HG03280 (cell line): ENCODE measurements at regions not wholly inside any gene's neighbourhood (a gene's known extent, or its start where the extent isn't known, plus 50 kb on each side); places are given as distances from the start of the nearest gene placed in this dataset.
A peak's percentile ranks its signal among the peaks of the same experiment; 100 is the strongest.
"Not testable (repeated sequence)": the region's sequence is repeated elsewhere in the genome, so short reads cannot be mapped to it uniquely, and the experiment has no call there.

ENCODE experiments used
- ATAC-seq: cut with Tn5 transposase; IDR thresholded peaks from one replicate; pipeline ENCODE4 v1.9.1; 2021; ENCODE audit warnings: mild to moderate bottlenecking, moderate library complexity; ENCODE audit not compliant: unreplicated experiment

GRCh38 chr4:105023668-105024055 is 123.0 kb upstream of the TET2 start:
- no peak for ATAC-seq

- no peak for ATAC-seq
Measured at GRCh38 chr4:105025263-105026017, 121.2 kb upstream of the TET2 start.

GRCh38 chr4:105036991-105037390 is 109.7 kb upstream of the TET2 start:
- no peak for ATAC-seq

GRCh38 chr4:105042451-105042850 is 104.2 kb upstream of the TET2 start:
- ATAC-seq = no peak

- ATAC-seq = no peak
Measured at GRCh38 chr4:105050896-105051295, 95.8 kb upstream of the TET2 start.

- no peak for ATAC-seq
Measured at GRCh38 chr4:105057370-105058105, 89.1 kb upstream of the TET2 start.

- ATAC-seq = no peak
Measured at GRCh38 chr4:105058177-105058812, 88.4 kb upstream of the TET2 start.

- peak; percentile 33 for ATAC-seq
Measured at GRCh38 chr4:105059337-105059736, 87.3 kb upstream of the TET2 start.

GRCh38 chr4:105060628-105061027 is 86.0 kb upstream of the TET2 start:
- peak; percentile 91 for ATAC-seq

- ATAC-seq = peak; percentile 38
Measured at GRCh38 chr4:105061136-105061696, 85.5 kb upstream of the TET2 start.

- no peak for ATAC-seq
Measured at GRCh38 chr4:105061731-105062130, 84.9 kb upstream of the TET2 start.

GRCh38 chr4:105066401-105066800 is 80.3 kb upstream of the TET2 start:
- ATAC-seq = no peak

- no peak for ATAC-seq
Measured at GRCh38 chr4:105067431-105067830, 79.2 kb upstream of the TET2 start.

- no peak for ATAC-seq
Measured at GRCh38 chr4:105067946-105068345, 78.7 kb upstream of the TET2 start.

- no peak for ATAC-seq
Measured at GRCh38 chr4:105068516-105068915, 78.2 kb upstream of the TET2 start.

- ATAC-seq = not testable (repeated sequence)
Measured at GRCh38 chr4:105072095-105072494, 74.6 kb upstream of the TET2 start.

- no peak for ATAC-seq
Measured at GRCh38 chr4:105074097-105074496, 72.6 kb upstream of the TET2 start.

GRCh38 chr4:105075045-105075444 is 71.6 kb upstream of the TET2 start:
- ATAC-seq = no peak

- no peak for ATAC-seq
Measured at GRCh38 chr4:105088110-105088879, 58.4 kb upstream of the TET2 start.

- no peak for ATAC-seq
Measured at GRCh38 chr4:105092356-105092755, 54.3 kb upstream of the TET2 start.

GRCh38 chr4:105092768-105093167 is 53.9 kb upstream of the TET2 start:
- ATAC-seq = no peak
